ENCODE measurements at regions not wholly inside any gene's neighbourhood (a gene's known extent, or its start where the extent isn't known, plus 50 kb on each side); places are given as distances from the start of the nearest gene placed in this dataset.

DNA sequence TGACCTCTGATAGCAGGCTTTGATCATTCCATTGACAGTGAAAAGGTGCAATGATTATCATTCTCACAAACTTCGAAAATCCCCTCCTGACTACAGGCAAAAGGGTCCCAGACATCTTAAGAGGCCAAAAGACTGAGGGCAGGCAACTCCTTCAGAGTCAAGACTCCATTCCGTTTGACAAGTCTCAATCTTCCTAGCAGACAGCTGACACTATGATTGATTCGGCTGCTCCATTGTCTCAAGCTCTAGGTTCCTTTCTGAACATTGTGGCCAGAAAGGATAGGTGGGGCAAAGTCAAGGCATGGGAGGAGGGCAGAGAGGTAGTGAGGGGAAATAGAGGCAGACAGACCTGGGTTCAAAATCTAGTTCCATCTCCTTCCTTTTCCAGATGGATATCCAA, 53.7 kb upstream of the MAN1A2 start:
- no peak for TF ChIP-seq RNF2 (IDR thresholded peaks at IDR 0.05; ENCODE audit: borderline replicate concordance, low read depth, low read length, missing control alignments, poor library complexity, severe bottlenecking)
- no peak for TF ChIP-seq POU5F1 (IDR thresholded peaks at IDR 0.05; ENCODE audit: low read depth, low read length)
- TF ChIP-seq CBX8 (IDR thresholded peaks at IDR 0.05; ENCODE audit: borderline replicate concordance, low read depth, low read length) = no peak
- no peak for TF ChIP-seq SIN3A (conservative IDR thresholded peaks at IDR 0.05 in 1 of 2, IDR thresholded peaks at IDR 0.05 in 1 of 2; ENCODE audit: low read depth in 1 of 2, low read length in 2 of 2)
- no peak for TF ChIP-seq EZH2 (IDR thresholded peaks at IDR 0.05; ENCODE audit: low read depth, low read length, severe bottlenecking)
- no peak for TF ChIP-seq TEAD4 (IDR thresholded peaks at IDR 0.05; ENCODE audit: low read depth, low read length)
- Histone ChIP-seq H2BK120ac (replicated peaks; ENCODE audit: low read depth, low read length) (no peak overlapping the region), H3K27ac (ENCODE audit: low read depth, low read length) (no peak overlapping the region), H3K23ac (ENCODE audit: insufficient read length) (no peak overlapping the region), H3K36me3 (ENCODE audit: control insufficient read depth in 2 of 4, insufficient read depth in 4 of 4, low read length in 3 of 4) (no peaks in the 10 kb centered on the region), H4K91ac (replicated peaks; ENCODE audit: insufficient read length, low read length) (no peak overlapping the region), H3K14ac (ENCODE audit: insufficient read length) (no peak overlapping the region), H3K4me1 (replicated peaks in 1 of 4; ENCODE audit: control insufficient read depth in 3 of 4, insufficient read depth in 4 of 4, low read length in 3 of 4) (no peaks in the 10 kb centered on the region), H4K8ac (ENCODE audit: extremely low read depth, insufficient read depth, low read length) (no peak overlapping the region), H2AK5ac (ENCODE audit: low read depth, low read length) (no peak overlapping the region), H2AFZ (ENCODE audit: low read length) (peak overlapping the region; percentile 76; the same call in 1 of the 2 replicates), H3K4me3 (ENCODE audit: extremely low read depth in 1 of 4, insufficient read depth in 2 of 4, low read depth in 3 of 4, low read length in 4 of 4) (no peak overlapping the region), H3K27me3 (replicated peaks in 1 of 4; ENCODE audit: control insufficient read depth in 3 of 4, extremely low read depth in 1 of 4, insufficient read depth in 3 of 4, low read length in 3 of 4) (no peaks in the 10 kb centered on the region), H3K56ac (replicated peaks; ENCODE audit: insufficient read length, low read depth, low read length) (no peak overlapping the region), H2BK5ac (ENCODE audit: low read depth, low read length) (no peak overlapping the region), H2BK20ac (ENCODE audit: low read length) (no peak overlapping the region), H3K9ac (replicated peaks in 1 of 4; ENCODE audit: extremely low read depth in 1 of 4, low read depth in 3 of 4, low read length in 3 of 4) (no peak overlapping the region), H4K5ac (ENCODE audit: insufficient read length, low read depth, low read length) (no peak overlapping the region), H2BK12ac (ENCODE audit: low read depth, low read length) (no peak overlapping the region), H3K4me2 (ENCODE audit: insufficient read depth in 1 of 2, low read depth in 2 of 2, low read length in 2 of 2) (no peak overlapping the region), H4K20me1 (replicated peaks in 1 of 2; ENCODE audit: control insufficient read depth in 1 of 2, insufficient read depth in 2 of 2, low read length in 2 of 2) (no peaks in the 10 kb centered on the region), H3K79me1 (ENCODE audit: low read depth, low read length) (no peaks in the 10 kb centered on the region), H3K23me2 (ENCODE audit: low read depth, low read length) (no peaks in the 10 kb centered on the region), H3K4ac (replicated peaks; ENCODE audit: insufficient read length, low read depth, low read length) (no peak overlapping the region), H2BK15ac (ENCODE audit: low read length) (no peak overlapping the region), H3K9me3 (ENCODE audit: insufficient read depth in 2 of 2, low read depth in 1 of 2, low read length in 1 of 2) (no peaks in the 10 kb centered on the region), H3K79me2 (ENCODE audit: control insufficient read depth in 1 of 2, insufficient read depth in 2 of 2, low read length in 2 of 2) (no peaks in the 10 kb centered on the region), H3K18ac (ENCODE audit: extremely low read depth, low read length) (no peak overlapping the region)
- DNase-seq (ENCODE audit: low read depth in 1 of 2, low spot score in 2 of 2) = no peak
- 87% methylated on average over 3 of the region's 3 CpGs; no CpG with 5 or more reads in 1 of the 2 experiments for WGBS, 2 experiments (ENCODE audit: extremely low coverage in 1 of 2, insufficient coverage in 1 of 2, insufficient read length in 1 of 2, insufficient replicate concordance in 2 of 2, low coverage in 1 of 2, low lambda C conversion rate in 2 of 2, missing lambda C conversion rate in 1 of 2)
- ChIA-PET POLR2A (ENCODE audit: partially characterized antibody) (no interaction called here), CTCF (ENCODE audit: partially characterized antibody) (interaction anchor here (1.3 to 2.6 kb wide), 3 partner anchors 8 to 28 kb away, joined by 3 to 9 read pairs (median 6); no protein-coding TSS in a partner anchor)
- FAIRE-seq = no peak
